ENCODE measurements at regions not wholly inside any gene's neighbourhood (a gene's known extent, or its start where the extent isn't known, plus 50 kb on each side); places are given as distances from the start of the nearest gene placed in this dataset.

DNA sequence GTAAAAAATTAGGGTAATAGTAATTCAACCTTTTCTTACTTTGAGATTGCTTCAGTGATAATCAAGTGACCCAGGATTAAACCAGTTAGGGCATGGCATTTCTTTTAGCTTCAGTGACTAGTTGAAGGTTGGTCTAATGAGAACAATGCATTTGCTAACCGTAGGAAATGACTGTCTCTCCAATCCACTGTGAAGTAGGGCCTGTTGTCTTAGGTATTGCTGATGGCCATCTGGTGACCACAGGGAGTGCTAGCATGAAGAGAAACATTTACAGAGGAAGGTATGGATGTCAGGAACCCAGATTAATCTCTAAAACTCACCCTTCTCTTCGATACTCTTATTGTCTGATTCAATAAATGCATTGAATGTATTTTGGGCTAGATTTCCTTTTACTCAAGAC is 535.9 kb upstream of the SEMA6A start:
- Histone ChIP-seq H3K4me1 (ENCODE audit: insufficient read depth, low read length) (no peaks in the 10 kb centered on the region), H2BK15ac (ENCODE audit: low read depth, low read length) (no peak overlapping the region), H3K18ac (ENCODE audit: insufficient read length, low read depth, low read length) (no peak overlapping the region), H3K4ac (ENCODE audit: low read depth, low read length) (no peak overlapping the region), H3K79me2 (ENCODE audit: insufficient read depth, low read length) (no peaks in the 10 kb centered on the region), H3K9ac (ENCODE audit: extremely low read depth, insufficient read length, low read length) (no peak overlapping the region), H2BK120ac (ENCODE audit: low read depth, low read length, poor library complexity, severe bottlenecking) (no peak overlapping the region), H3K79me1 (ENCODE audit: insufficient read depth, low read depth, low read length, poor library complexity, severe bottlenecking) (no peaks in the 10 kb centered on the region), H4K20me1 (ENCODE audit: control insufficient read depth, insufficient read depth, insufficient read length) (no peaks in the 10 kb centered on the region), H2BK20ac (ENCODE audit: low read depth, low read length, poor library complexity, severe bottlenecking) (no peak overlapping the region), H4K5ac (ENCODE audit: insufficient read length, low read depth, low read length) (no peak overlapping the region), H2AFZ (ENCODE audit: low read length) (no peak overlapping the region), H3K14ac (ENCODE audit: insufficient read depth, low read length) (no peak overlapping the region), H3K23me2 (ENCODE audit: insufficient read length, low read depth, low read length, poor library complexity, severe bottlenecking) (no peaks in the 10 kb centered on the region), H3K4me2 (ENCODE audit: insufficient read depth, insufficient read length, low read length) (no peak overlapping the region), H2BK5ac (ENCODE audit: insufficient read length, low read length) (no peak overlapping the region), H4K8ac (replicated peaks; ENCODE audit: insufficient read length, low read depth, low read length) (no peak overlapping the region), H3K27ac (ENCODE audit: insufficient read length, low read depth, low read length) (no peak overlapping the region), H3K23ac (ENCODE audit: insufficient read length, low read depth, low read length) (no peak overlapping the region), H2AK5ac (ENCODE audit: insufficient read length, low read length) (no peak overlapping the region), H2BK12ac (ENCODE audit: insufficient read length, low read depth, low read length) (no peak overlapping the region), H3T11ph (ENCODE audit: low read length) (no peak overlapping the region), H3K9me3 (ENCODE audit: control insufficient read depth, low read depth, low read length) (no peaks in the 10 kb centered on the region), H4K91ac (ENCODE audit: insufficient read length, low read depth, low read length) (no peak overlapping the region), H3K27me3 (ENCODE audit: insufficient read depth, low read length) (no peaks in the 10 kb centered on the region), H3K56ac (ENCODE audit: insufficient read length, low read depth, low read length) (no peak overlapping the region)
- DNase-seq, result no peak
- Mint-ChIP-seq H3K9me3 (peaks cover 11 to 23% of the 10 kb centered on the region in 2 experiments), H3K4me1 (peaks cover 0 to 2% of the 10 kb centered on the region in 2 experiments; a peak in 2 of 4 replicates), H3K36me3 (ENCODE audit: insufficient read depth in 1 of 3, low read depth in 3 of 3) (peaks cover 6 to 11% (median 11%) of the 10 kb centered on the region in 3 experiments), H3K27me3 (ENCODE audit: low read depth) (no peaks in the 10 kb centered on the region), H3K4me3 (no peak overlapping the region), H3K27ac (no peak overlapping the region)
- no peak for TF ChIP-seq CTCF (conservative IDR thresholded peaks at IDR 0.05)
- no CpG with 5 or more reads among the region's 2 CpGs for WGBS (ENCODE audit: extremely low coverage, insufficient read length, low lambda C conversion rate)
